H1 (cell line): ENCODE measurements at regions not wholly inside any gene's neighbourhood (a gene's known extent, or its start where the extent isn't known, plus 50 kb on each side); places are given as distances from the start of the nearest gene placed in this dataset.

Experiments used
- CTCF ChIA-PET: fragments of 300-600 bp; sonication (Branson Sonifier 250); formaldehyde crosslinking; loops from one replicate; lab custom pipeline; 2021; ENCODE audit not compliant: partially characterized antibody; lab: Charles Lee
- POLR2A ChIA-PET: fragments of 300-600 bp; sonication (Branson Sonifier 250); formaldehyde crosslinking; loops from one replicate; lab custom pipeline; 2021; ENCODE audit warnings: inconsistent platforms; ENCODE audit not compliant: partially characterized antibody; lab: Charles Lee
- DNase-seq, 2 experiments: peaks; one replicate each; pipeline versions ENCODE4 v3.0.0 to v3.0.0-alpha.2; 2010 to 2022; ENCODE audit warnings: low spot score in 2 of 2, low read depth in 1 of 2, mixed read lengths in 1 of 2
- FAIRE-seq: peaks from 2 replicates; lab custom pipeline; 2011; peaks lifted over from hg19 to GRCh38; lab: Jason Lieb, UNC
- H2AFZ ChIP-seq: 2 replicates; pipeline ENCODE4 v1.8.1; 2012; ENCODE audit warnings: low read length, inconsistent platforms
- H2AK5ac ChIP-seq: 2 replicates; pipeline ENCODE4 v1.6.1; 2013; ENCODE audit warnings: low read depth, low read length
- H2BK120ac ChIP-seq: replicated peaks from 2 replicates; pipeline ENCODE3; 2013; ENCODE audit warnings: low read depth, low read length, inconsistent platforms
- H2BK12ac ChIP-seq: 2 replicates; pipeline ENCODE4 v1.6.1; 2013; ENCODE audit warnings: low read depth, low read length
- H2BK15ac ChIP-seq: 2 replicates; pipeline ENCODE4 v1.6.1; 2013; ENCODE audit warnings: low read length
- H2BK20ac ChIP-seq: 2 replicates; pipeline ENCODE4 v1.6.1; 2013; ENCODE audit warnings: low read length
- H2BK5ac ChIP-seq: 2 replicates; pipeline ENCODE4 v1.6.1; 2013; ENCODE audit warnings: low read depth, low read length
- H3K14ac ChIP-seq: 2 replicates; pipeline ENCODE4 v1.6.1; 2013; ENCODE audit warnings: inconsistent platforms; ENCODE audit not compliant: insufficient read length
- H3K18ac ChIP-seq: 2 replicates; pipeline ENCODE4 v1.6.1; 2013; ENCODE audit warnings: low read length; ENCODE audit errors: extremely low read depth
- H3K23ac ChIP-seq: 2 replicates; pipeline ENCODE4 v1.6.1; 2013; ENCODE audit warnings: inconsistent platforms; ENCODE audit not compliant: insufficient read length
- H3K23me2 ChIP-seq: 2 replicates; pipeline ENCODE4 v1.6.1; 2013; ENCODE audit warnings: low read depth, low read length
- H3K27ac ChIP-seq: 2 replicates; pipeline ENCODE4 v1.6.1; 2011; ENCODE audit warnings: low read depth, low read length, inconsistent platforms
- H3K27me3 ChIP-seq, 4 experiments: replicated peaks in 1 of 4; 1 replicate in 1 of 4; 2 replicates in 3 of 4; pipeline versions ENCODE4 v1.6.1 to v1.8.1; 2011 to 2013; ENCODE audit warnings: low read length in 3 of 4, mild to moderate bottlenecking in 3 of 4, inconsistent platforms in 2 of 4, mixed read lengths in 2 of 4, moderate library complexity in 1 of 4; ENCODE audit not compliant: control insufficient read depth in 3 of 4, insufficient read depth in 3 of 4; ENCODE audit errors: extremely low read depth in 1 of 4
- H3K36me3 ChIP-seq, 4 experiments: 2 replicates each; pipeline versions ENCODE4 v1.6.1 to v1.8.1; 2011 to 2013; ENCODE audit warnings: mild to moderate bottlenecking in 4 of 4, low read length in 3 of 4, moderate library complexity in 2 of 4, control low read depth in 1 of 4, inconsistent platforms in 1 of 4; ENCODE audit not compliant: insufficient read depth in 4 of 4, control insufficient read depth in 2 of 4
- H3K4ac ChIP-seq: replicated peaks from 2 replicates; pipeline ENCODE3; 2013; ENCODE audit warnings: low read length, low read depth, mixed read lengths, inconsistent platforms; ENCODE audit not compliant: insufficient read length
- H3K4me1 ChIP-seq, 4 experiments: replicated peaks in 1 of 4; 1 replicate in 1 of 4; 2 replicates in 3 of 4; pipeline versions ENCODE4 v1.6.1 to v1.8.1; 2011 to 2013; ENCODE audit warnings: low read length in 3 of 4, inconsistent platforms in 2 of 4, mixed read lengths in 1 of 4; ENCODE audit not compliant: insufficient read depth in 4 of 4, control insufficient read depth in 3 of 4
- H3K4me2 ChIP-seq, 2 experiments: 2 replicates each; pipeline versions ENCODE4 v1.6.1 to v1.8.1; 2011 to 2013; ENCODE audit warnings: low read depth in 2 of 2, low read length in 2 of 2, control low read depth in 1 of 2, inconsistent platforms in 1 of 2, mild to moderate bottlenecking in 1 of 2; ENCODE audit not compliant: insufficient read depth in 1 of 2
- H3K4me3 ChIP-seq, 4 experiments: fragments of 200-600, 300-600 bp in 1 of 4; sonication (generic), shearing (Covaris generic), sonication (Bioruptor Twin) in 1 of 4; 2 replicates each; pipeline versions ENCODE4 v1.5.1 to v1.8.1; 2011 to 2016; ENCODE audit warnings: low read length in 4 of 4, low read depth in 3 of 4, control low read depth in 2 of 4, inconsistent platforms in 2 of 4, mild to moderate bottlenecking in 2 of 4, mixed read lengths in 1 of 4, moderate library complexity in 1 of 4; ENCODE audit not compliant: insufficient read depth in 2 of 4; ENCODE audit errors: extremely low read depth in 1 of 4
- H3K56ac ChIP-seq: replicated peaks from 2 replicates; pipeline ENCODE3; 2013; ENCODE audit warnings: low read depth, mild to moderate bottlenecking, mixed read lengths, low read length, inconsistent platforms; ENCODE audit not compliant: insufficient read length
- H3K79me1 ChIP-seq: 2 replicates; pipeline ENCODE4 v1.6.1; 2013; ENCODE audit warnings: low read depth, low read length, control low read depth
- H3K79me2 ChIP-seq, 2 experiments: 2 replicates each; pipeline versions ENCODE4 v1.6.1 to v1.8.1; 2012 to 2013; ENCODE audit warnings: low read length in 2 of 2, mild to moderate bottlenecking in 2 of 2, inconsistent platforms in 1 of 2; ENCODE audit not compliant: insufficient read depth in 2 of 2, control insufficient read depth in 1 of 2
- H3K9ac ChIP-seq, 4 experiments: replicated peaks in 1 of 4; 1 replicate in 1 of 4; 2 replicates in 3 of 4; pipeline versions ENCODE4 v1.6.1 to v1.8.1; 2011 to 2013; ENCODE audit warnings: low read depth in 3 of 4, low read length in 3 of 4, control low read depth in 2 of 4, mild to moderate bottlenecking in 2 of 4, moderate library complexity in 2 of 4, inconsistent platforms in 1 of 4; ENCODE audit errors: extremely low read depth in 1 of 4
- H3K9me3 ChIP-seq, 2 experiments: 2 replicates each; pipeline versions ENCODE4 v1.6.1 to v1.8.1; 2012 to 2013; ENCODE audit warnings: mild to moderate bottlenecking in 2 of 2, moderate library complexity in 2 of 2, control low read depth in 1 of 2, inconsistent platforms in 1 of 2, low read depth in 1 of 2, low read length in 1 of 2, mixed read lengths in 1 of 2; ENCODE audit not compliant: insufficient read depth in 2 of 2
- H4K20me1 ChIP-seq, 2 experiments: replicated peaks in 1 of 2; 2 replicates each; pipeline versions ENCODE3 to v1.8.1; 2011 to 2013; ENCODE audit warnings: inconsistent platforms in 2 of 2, low read length in 2 of 2, mild to moderate bottlenecking in 1 of 2; ENCODE audit not compliant: insufficient read depth in 2 of 2, control insufficient read depth in 1 of 2
- H4K5ac ChIP-seq: 2 replicates; pipeline ENCODE4 v1.6.1; 2013; ENCODE audit warnings: low read length, low read depth, mixed read lengths, inconsistent platforms; ENCODE audit not compliant: insufficient read length
- H4K8ac ChIP-seq: 2 replicates; pipeline ENCODE4 v1.8.0; 2013; ENCODE audit warnings: mild to moderate bottlenecking, moderate library complexity, low read length, inconsistent platforms; ENCODE audit not compliant: insufficient read depth; ENCODE audit errors: extremely low read depth
- H4K91ac ChIP-seq: replicated peaks from 2 replicates; pipeline ENCODE3; 2013; ENCODE audit warnings: low read length, mixed read lengths, inconsistent platforms; ENCODE audit not compliant: insufficient read length
- WGBS, 2 experiments: shearing (Covaris generic) in 1 of 2; methylation state at CpG; one replicate each; pipeline versions ENCODE4 v1.1.6 to v1.1.7; 2013 to 2015; ENCODE audit warnings: low lambda C conversion rate in 2 of 2, mixed read lengths in 2 of 2, inconsistent platforms in 1 of 2, low coverage in 1 of 2, missing lambda C conversion rate in 1 of 2; ENCODE audit not compliant: insufficient replicate concordance in 2 of 2, insufficient coverage in 1 of 2, insufficient read length in 1 of 2; ENCODE audit errors: extremely low coverage in 1 of 2, missing lambda C conversion rate in 1 of 2; 5-methylcytosine and 5-hydroxymethylcytosine counted together
- TF ChIP-seq, protein P1 (sequence below): IDR thresholded peaks from 2 replicates; pipeline ENCODE4 v1.6.1; 2011; ENCODE audit warnings: low read length, improper control_type of control experiment

DNA sequence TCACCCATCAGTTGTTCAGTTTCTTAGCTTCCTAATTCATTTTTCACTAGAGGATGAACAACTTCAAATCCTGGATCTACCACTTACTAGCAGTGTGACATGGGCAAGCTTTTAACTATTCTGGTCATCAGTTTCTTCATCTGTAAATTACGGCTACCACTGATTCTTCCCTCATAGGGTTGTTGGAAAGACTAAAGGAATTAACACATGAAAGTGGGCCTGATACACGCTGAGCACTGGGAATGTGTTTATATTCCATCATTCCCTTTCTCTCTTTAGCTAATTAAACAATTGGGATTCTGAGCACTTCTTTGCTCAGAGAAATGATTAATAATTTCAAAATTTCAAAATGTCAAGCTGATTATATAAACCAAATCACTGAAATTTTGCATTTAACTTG, 862.3 kb upstream of the GCFC2 start:
- Histone ChIP-seq H2BK5ac (peak overlapping the region; percentile 92; the same call in 1 of the 2 replicates), H4K20me1 (no peaks in the 10 kb centered on the region), H4K8ac (no peak overlapping the region), H3K36me3 (no peaks in the 10 kb centered on the region), H3K18ac (no peak overlapping the region), H4K91ac (no peak overlapping the region), H3K4ac (no peak overlapping the region), H4K5ac (peak overlapping the region; percentile 99), H3K27me3 (no peaks in the 10 kb centered on the region), H3K23me2 (no peaks in the 10 kb centered on the region), H2BK12ac (no peak overlapping the region), H3K4me3 (peak overlapping the region in 1 of 4 experiments; percentile 40; a peak in 1 of 8 replicates), H3K56ac (no peak overlapping the region), H3K79me2 (no peaks in the 10 kb centered on the region), H3K9me3 (no peaks in the 10 kb centered on the region; a peak in 1 of 4 replicates), H3K4me1 (peaks cover 0 to 16% (median 3%) of the 10 kb centered on the region in 4 experiments; a peak in 4 of 7 replicates), H3K4me2 (peak overlapping the region; percentile 7 to 27; a peak in 2 of 4 replicates), H2AFZ (no peak overlapping the region), H2BK20ac (no peak overlapping the region), H2BK120ac (no peak overlapping the region), H3K79me1 (no peaks in the 10 kb centered on the region), H3K9ac (no peak overlapping the region), H3K14ac (no peak overlapping the region), H3K23ac (no peak overlapping the region), H3K27ac (peak overlapping the region; percentile 53; the same call in 1 of the 2 replicates), H2BK15ac (no peak overlapping the region), H2AK5ac (no peak overlapping the region)
- DNase-seq: no peak
- 19% methylated on average over 2 of the region's 2 CpGs; no CpG with 5 or more reads in 1 of the 2 experiments for WGBS, 2 experiments
- FAIRE-seq: no peak
- CTCF ChIA-PET: interaction anchor here (0.6 to 3.1 kb wide), 4 partner anchors 26 to 375 kb away, joined by 3 to 10 read pairs (median 3); no protein-coding TSS in a partner anchor
- POLR2A ChIA-PET: no interaction called here
- TF ChIP-seq, protein P1, sequence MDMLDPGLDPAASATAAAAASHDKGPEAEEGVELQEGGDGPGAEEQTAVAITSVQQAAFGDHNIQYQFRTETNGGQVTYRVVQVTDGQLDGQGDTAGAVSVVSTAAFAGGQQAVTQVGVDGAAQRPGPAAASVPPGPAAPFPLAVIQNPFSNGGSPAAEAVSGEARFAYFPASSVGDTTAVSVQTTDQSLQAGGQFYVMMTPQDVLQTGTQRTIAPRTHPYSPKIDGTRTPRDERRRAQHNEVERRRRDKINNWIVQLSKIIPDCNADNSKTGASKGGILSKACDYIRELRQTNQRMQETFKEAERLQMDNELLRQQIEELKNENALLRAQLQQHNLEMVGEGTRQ: no peak
